Ectodermal cell (in vitro differentiated cells): ENCODE measurements at regions not wholly inside any gene's neighbourhood (a gene's known extent, or its start where the extent isn't known, plus 50 kb on each side); places are given as distances from the start of the nearest gene placed in this dataset.

Experiments
- H3K27ac ChIP-seq: 2 replicates; pipeline ENCODE4 v1.7.0; 2013; ENCODE audit warnings: mild to moderate bottlenecking, low read depth, low read length; ENCODE audit not compliant: insufficient read depth, poor library complexity, severe bottlenecking
- H3K27me3 ChIP-seq: 2 replicates; pipeline ENCODE4 v1.7.0; 2013; ENCODE audit warnings: mild to moderate bottlenecking, low read length; ENCODE audit not compliant: insufficient read depth, control insufficient read depth, poor library complexity, severe bottlenecking
- H3K36me3 ChIP-seq: one replicate; pipeline ENCODE4 v1.7.0; 2013; ENCODE audit warnings: low read length; ENCODE audit not compliant: control insufficient read depth, insufficient read depth
- H3K4me1 ChIP-seq: one replicate; pipeline ENCODE4 v1.7.0; 2013; ENCODE audit warnings: low read length; ENCODE audit not compliant: control insufficient read depth, insufficient read depth
- H3K4me3 ChIP-seq: 2 replicates; pipeline ENCODE4 v1.7.0; 2013; ENCODE audit warnings: low read depth, low read length, control low read depth; ENCODE audit not compliant: insufficient read depth
- H3K9me3 ChIP-seq: 2 replicates; pipeline ENCODE4 v1.7.0; 2013; ENCODE audit warnings: mild to moderate bottlenecking, low read length, moderate library complexity; ENCODE audit not compliant: control insufficient read depth
- WGBS, 2 experiments: methylation state at CpG; one replicate each; pipeline ENCODE4 v1.1.7; 2013; ENCODE audit warnings: missing lambda C conversion rate in 2 of 2; 5-methylcytosine and 5-hydroxymethylcytosine counted together

- Histone ChIP-seq H3K9me3 (no peaks in the 10 kb centered on the region), H3K4me1 (no peaks in the 10 kb centered on the region), H3K4me3 (no peak overlapping the region), H3K27ac (no peak overlapping the region), H3K27me3 (no peaks in the 10 kb centered on the region), H3K36me3 (no peaks in the 10 kb centered on the region)
- WGBS, 2 experiments = 97 to 99% methylated on average over 3 of the region's 3 CpGs
Measured at GRCh38 chr19:28345811-28346210, 867.1 kb downstream of the UQCRFS1 start.

- no peak overlapping the region for H3K27ac ChIP-seq
- H3K27me3 ChIP-seq = no peaks in the 10 kb centered on the region
- no peaks in the 10 kb centered on the region for H3K9me3 ChIP-seq
- H3K4me1 ChIP-seq = no peaks in the 10 kb centered on the region
- no peak overlapping the region for H3K4me3 ChIP-seq
- no peaks in the 10 kb centered on the region for H3K36me3 ChIP-seq
- WGBS, 2 experiments = 94 to 99% methylated on average over 4 to 5 of the region's 5 CpGs
Measured at GRCh38 chr19:28341810-28342350, 871.1 kb downstream of the UQCRFS1 start.

- no peak overlapping the region for H3K27ac ChIP-seq
- H3K9me3 ChIP-seq = no peaks in the 10 kb centered on the region
- H3K4me3 ChIP-seq = no peak overlapping the region
- H3K27me3 ChIP-seq = no peaks in the 10 kb centered on the region
- WGBS, 2 experiments = 92 to 94% methylated on average over 4 of the region's 4 CpGs
- H3K4me1 ChIP-seq = no peaks in the 10 kb centered on the region
- no peaks in the 10 kb centered on the region for H3K36me3 ChIP-seq
Measured at GRCh38 chr19:28334419-28334818, 878.5 kb downstream of the UQCRFS1 start.

- H3K27me3 ChIP-seq = no peaks in the 10 kb centered on the region
- H3K4me3 ChIP-seq = no peak overlapping the region
- no peaks in the 10 kb centered on the region for H3K4me1 ChIP-seq
- 84 to 89% methylated on average over 5 of the region's 5 CpGs for WGBS, 2 experiments
- H3K36me3 ChIP-seq = no peaks in the 10 kb centered on the region
- H3K27ac ChIP-seq = no peak overlapping the region
- no peaks in the 10 kb centered on the region for H3K9me3 ChIP-seq
Measured at GRCh38 chr19:28333909-28334308, 879.0 kb downstream of the UQCRFS1 start.

- WGBS, 2 experiments = 93 to 97% methylated on average over 2 of the region's 2 CpGs
- H3K27me3 ChIP-seq = no peaks in the 10 kb centered on the region
- no peaks in the 10 kb centered on the region for H3K36me3 ChIP-seq
- no peak overlapping the region for H3K27ac ChIP-seq
- no peaks in the 10 kb centered on the region for H3K9me3 ChIP-seq
- H3K4me3 ChIP-seq = no peak overlapping the region
- no peaks in the 10 kb centered on the region for H3K4me1 ChIP-seq
Measured at GRCh38 chr19:28332886-28333285, 880.1 kb downstream of the UQCRFS1 start.

- Histone ChIP-seq H3K4me1 (no peaks in the 10 kb centered on the region), H3K27me3 (no peaks in the 10 kb centered on the region), H3K9me3 (no peaks in the 10 kb centered on the region), H3K27ac (no peak overlapping the region), H3K4me3 (no peak overlapping the region), H3K36me3 (no peaks in the 10 kb centered on the region)
- WGBS, 2 experiments = 92 to 95% methylated on average over 3 of the region's 3 CpGs
Measured at GRCh38 chr19:28332351-28332750, 880.6 kb downstream of the UQCRFS1 start.

- Histone ChIP-seq H3K36me3 (no peaks in the 10 kb centered on the region), H3K27ac (no peak overlapping the region), H3K4me3 (no peak overlapping the region), H3K4me1 (no peaks in the 10 kb centered on the region), H3K27me3 (no peaks in the 10 kb centered on the region), H3K9me3 (no peaks in the 10 kb centered on the region)
- 93 to 94% methylated on average over 7 of the region's 7 CpGs for WGBS, 2 experiments
Measured at GRCh38 chr19:28331596-28331995, 881.4 kb downstream of the UQCRFS1 start.

GRCh38 chr19:28330831-28331230, 882.1 kb downstream of the UQCRFS1 start:
- H3K36me3 ChIP-seq = no peaks in the 10 kb centered on the region
- H3K27me3 ChIP-seq = no peaks in the 10 kb centered on the region
- no peak overlapping the region for H3K27ac ChIP-seq
- H3K4me1 ChIP-seq = no peaks in the 10 kb centered on the region
- H3K9me3 ChIP-seq = no peaks in the 10 kb centered on the region
- 78 to 95% methylated on average over 1 of the region's 1 CpG for WGBS, 2 experiments
- no peak overlapping the region for H3K4me3 ChIP-seq

- no peak overlapping the region for H3K27ac ChIP-seq
- no peak overlapping the region for H3K4me3 ChIP-seq
- H3K9me3 ChIP-seq = no peaks in the 10 kb centered on the region
- WGBS, 2 experiments = 92 to 93% methylated on average over 4 of the region's 4 CpGs
- H3K4me1 ChIP-seq = no peaks in the 10 kb centered on the region
- no peaks in the 10 kb centered on the region for H3K27me3 ChIP-seq
- H3K36me3 ChIP-seq = no peaks in the 10 kb centered on the region
Measured at GRCh38 chr19:28329429-28329828, 883.5 kb downstream of the UQCRFS1 start.

GRCh38 chr19:28327905-28328304, 885.0 kb downstream of the UQCRFS1 start:
- Histone ChIP-seq H3K27ac (no peak overlapping the region), H3K36me3 (no peaks in the 10 kb centered on the region), H3K4me1 (no peaks in the 10 kb centered on the region), H3K4me3 (no peak overlapping the region), H3K9me3 (no peaks in the 10 kb centered on the region), H3K27me3 (no peaks in the 10 kb centered on the region)
- 83 to 100% methylated on average over 3 of the region's 3 CpGs for WGBS, 2 experiments

- Histone ChIP-seq H3K27me3 (no peaks in the 10 kb centered on the region), H3K27ac (no peak overlapping the region), H3K36me3 (no peaks in the 10 kb centered on the region), H3K4me3 (no peak overlapping the region), H3K4me1 (no peaks in the 10 kb centered on the region), H3K9me3 (no peaks in the 10 kb centered on the region)
- WGBS, 2 experiments = 84 to 86% methylated on average over 4 of the region's 4 CpGs
Measured at GRCh38 chr19:28326746-28327145, 886.2 kb downstream of the UQCRFS1 start.
